ENCODE measurements at regions not wholly inside any gene's neighbourhood (a gene's known extent, or its start where the extent isn't known, plus 50 kb on each side); places are given as distances from the start of the nearest gene placed in this dataset.

- H3K27ac ChIP-seq = no peak overlapping the region
- no peak for DNase-seq (ENCODE audit: low read depth, low spot score)
Measured at GRCh38 chr13:53200498-53201453, 172.2 kb downstream of the OLFM4 start.

DNA sequence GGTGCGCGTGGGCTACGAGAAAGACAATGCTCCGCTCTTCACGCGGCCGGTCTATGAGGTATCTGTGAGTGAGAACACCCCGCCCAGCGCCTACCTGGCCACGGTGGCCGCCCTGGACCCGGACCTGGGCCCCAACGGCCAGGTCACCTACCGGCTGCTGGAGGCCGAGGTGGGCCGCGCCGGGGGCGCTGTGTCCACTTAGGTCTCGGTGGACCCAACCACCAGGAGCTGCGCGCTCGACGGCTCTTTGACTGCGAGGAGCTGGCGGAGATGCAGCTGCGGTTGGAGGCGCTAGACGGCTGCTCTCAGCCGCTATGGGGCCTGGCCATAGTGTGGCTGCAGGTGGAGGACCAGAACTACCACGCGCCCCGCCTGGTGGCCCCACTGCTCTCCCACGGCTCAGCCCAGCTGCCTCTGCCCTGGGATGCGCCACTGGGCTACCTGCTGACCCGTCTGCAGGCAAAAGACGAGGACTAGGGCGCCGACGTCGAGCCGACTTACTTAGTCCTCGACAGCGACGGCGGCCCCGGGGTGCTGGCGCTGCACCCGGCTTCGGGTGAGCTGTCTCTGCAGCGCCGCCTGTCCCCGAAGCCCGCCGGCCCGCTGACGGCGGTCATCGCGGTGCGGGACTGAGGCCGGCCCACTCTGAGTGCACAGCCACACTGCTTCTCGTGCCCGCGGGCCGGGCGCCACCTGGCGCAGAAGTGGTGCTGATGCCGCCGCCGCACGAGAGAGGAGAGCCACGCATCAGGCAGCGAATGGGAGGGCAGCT is 173.0 kb downstream of the OLFM4 start:
- H3K27ac ChIP-seq = no peak overlapping the region
- no peak for DNase-seq (ENCODE audit: low read depth, low spot score)

DNA sequence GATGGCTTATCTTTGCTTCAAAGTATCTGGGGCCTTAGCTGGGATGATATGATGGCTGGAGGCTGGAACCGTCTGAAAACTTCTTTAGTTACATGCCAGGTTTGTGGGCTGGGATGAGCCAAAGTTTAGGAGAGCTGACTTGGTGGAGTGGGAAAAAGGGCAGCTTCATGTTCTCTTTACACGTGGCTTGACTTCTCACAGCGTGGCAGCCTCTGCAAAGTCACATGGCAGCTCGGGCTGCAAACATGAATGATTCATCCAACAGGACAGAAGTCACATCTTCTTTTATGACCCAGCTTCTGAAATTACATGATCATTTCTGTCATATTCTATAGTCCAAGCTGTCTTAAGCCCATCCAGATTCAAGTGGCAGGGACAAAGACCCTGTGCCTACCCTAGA is 176.0 kb downstream of the OLFM4 start:
- no peak overlapping the region for H3K27ac ChIP-seq
- DNase-seq (ENCODE audit: low read depth, low spot score) = no peak

DNA sequence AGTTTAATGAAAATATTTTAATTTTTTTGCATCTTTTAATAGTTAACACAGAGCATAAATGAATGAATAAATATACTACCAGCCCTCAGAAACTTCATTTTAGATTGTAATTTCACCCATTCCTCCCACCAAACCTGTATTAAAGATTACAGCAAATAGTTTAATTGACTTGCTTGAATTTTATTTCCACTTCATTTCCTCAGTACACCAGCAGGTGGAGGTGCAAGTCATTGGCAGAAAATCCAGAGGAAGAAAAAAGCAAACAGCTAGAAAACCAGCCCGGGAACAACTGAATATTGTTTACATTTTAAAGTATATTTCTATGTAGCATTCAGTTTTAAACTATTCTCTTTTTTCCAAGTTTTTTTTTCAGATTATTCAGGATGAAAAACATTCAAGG is 177.8 kb downstream of the OLFM4 start:
- H3K27ac ChIP-seq = no peak overlapping the region
- no peak for DNase-seq (ENCODE audit: low read depth, low spot score)

DNA sequence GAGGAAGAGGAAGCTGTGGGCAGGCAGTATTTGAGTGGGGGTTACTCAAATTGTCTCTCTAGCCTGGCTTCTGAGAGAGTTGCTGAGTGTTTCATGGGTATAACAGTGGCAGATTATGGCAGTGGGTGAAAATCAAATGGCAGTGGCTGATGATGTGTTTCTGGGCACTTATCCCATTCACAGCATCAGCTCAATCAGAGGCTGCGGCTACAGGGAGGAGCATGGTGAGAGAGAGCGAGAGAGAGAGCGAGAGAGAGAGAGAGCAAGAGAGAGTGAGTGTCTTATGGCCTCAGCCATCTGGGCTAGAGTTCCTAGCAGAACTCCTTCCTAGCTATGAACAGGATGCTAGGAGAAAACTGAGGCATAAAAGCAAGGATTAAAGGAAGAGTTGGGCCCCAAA is 178.9 kb downstream of the OLFM4 start:
- no peak overlapping the region for H3K27ac ChIP-seq
- DNase-seq (ENCODE audit: low read depth, low spot score) = no peak

- no peak overlapping the region for H3K27ac ChIP-seq
- DNase-seq (ENCODE audit: low read depth, low spot score) = no peak
Measured at GRCh38 chr13:53214433-53214832, 185.8 kb downstream of the OLFM4 start.

GRCh38 chr13:53215563-53215962 is 186.9 kb downstream of the OLFM4 start:
- H3K27ac ChIP-seq = no peak overlapping the region
- DNase-seq (ENCODE audit: low read depth, low spot score) = no peak

GRCh38 chr13:53216773-53217172 is 188.2 kb downstream of the OLFM4 start:
- DNase-seq (ENCODE audit: low read depth, low spot score) = no peak
- no peak overlapping the region for H3K27ac ChIP-seq

- H3K27ac ChIP-seq = no peak overlapping the region
- DNase-seq (ENCODE audit: low read depth, low spot score) = no peak
Measured at GRCh38 chr13:53217194-53217593, 188.6 kb downstream of the OLFM4 start.

GRCh38 chr13:53220038-53220437 is 191.4 kb downstream of the OLFM4 start:
- H3K27ac ChIP-seq = no peak overlapping the region
- DNase-seq (ENCODE audit: low read depth, low spot score) = no peak

DNA sequence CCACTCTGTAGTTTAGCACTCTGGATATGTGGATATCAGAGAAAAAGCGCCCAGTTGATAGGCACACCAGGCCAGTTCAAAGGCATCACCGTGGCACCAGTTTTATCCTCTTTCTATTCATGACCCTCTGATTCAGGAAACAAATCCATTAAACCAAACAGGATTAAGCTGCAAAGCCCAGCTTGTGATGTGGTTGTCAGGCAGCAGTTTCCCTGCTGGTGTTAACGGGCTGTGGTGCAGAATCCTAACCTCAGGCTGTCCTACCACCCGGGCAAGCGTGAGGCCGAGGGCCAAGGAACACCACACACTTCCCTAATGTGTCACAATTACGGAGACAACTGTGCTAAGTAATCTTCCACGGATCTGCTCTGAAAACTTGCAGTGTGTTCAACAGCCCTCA is 209.1 kb downstream of the OLFM4 start:
- no peak overlapping the region for H3K27ac ChIP-seq
- DNase-seq (ENCODE audit: low read depth, low spot score) = no peak

DNA sequence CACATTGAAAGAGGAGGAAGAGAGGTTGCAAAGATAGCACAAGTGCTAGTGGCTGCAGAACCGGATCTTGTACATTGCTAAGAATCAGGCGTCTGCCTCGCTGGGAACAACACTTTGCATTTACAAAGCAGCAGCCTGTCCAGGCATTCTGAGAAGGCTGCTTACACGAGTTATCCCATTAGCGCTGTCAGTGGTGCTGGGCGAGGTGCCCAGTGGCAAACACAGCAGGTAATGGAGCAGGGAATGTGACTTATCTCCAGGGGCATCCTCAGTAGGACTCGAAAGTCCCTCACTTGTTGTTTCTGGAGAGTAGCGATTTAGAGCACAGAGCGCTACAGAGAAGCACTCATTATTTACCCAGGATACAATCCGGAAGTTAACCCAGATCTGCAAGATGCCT is 209.6 kb downstream of the OLFM4 start:
- H3K27ac ChIP-seq = no peak overlapping the region
- DNase-seq (ENCODE audit: low read depth, low spot score) = no peak

DNA sequence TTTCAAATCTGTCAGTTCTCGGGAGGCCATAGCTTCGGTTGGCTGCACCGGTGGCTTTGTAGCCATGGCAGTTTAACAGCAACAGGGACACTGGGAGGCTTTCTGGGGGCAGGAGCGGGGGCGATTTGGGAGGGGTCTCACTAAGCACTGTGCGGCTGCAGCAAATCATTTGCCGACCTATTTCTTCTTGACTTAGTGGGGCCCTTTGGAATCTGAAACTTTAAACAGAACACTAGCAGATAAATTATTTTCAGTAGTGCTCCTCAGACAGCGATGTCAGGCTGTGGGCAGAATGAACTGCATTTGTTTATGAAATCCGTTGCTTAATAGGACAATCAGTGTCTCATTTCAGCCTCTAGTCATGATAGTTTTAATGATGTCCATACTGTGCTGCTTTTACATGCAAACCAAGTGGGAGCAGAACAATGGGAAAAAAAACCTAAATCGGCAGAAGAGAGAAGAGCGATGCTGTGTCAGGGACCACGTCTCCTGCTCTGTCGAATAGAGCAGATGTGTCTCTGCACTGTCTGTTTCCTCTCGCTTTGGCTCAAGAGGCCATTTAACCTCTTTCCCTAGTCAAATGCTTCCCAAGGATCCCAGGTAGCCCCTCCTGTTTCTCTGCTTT is 211.9 kb downstream of the OLFM4 start:
- DNase-seq (ENCODE audit: low read depth, low spot score) = no peak
- H3K27ac ChIP-seq = no peak overlapping the region

- H3K27ac ChIP-seq = no peak overlapping the region
- no peak for DNase-seq (ENCODE audit: low read depth, low spot score)
Measured at GRCh38 chr13:53241891-53242348, 213.3 kb downstream of the OLFM4 start.

DNA sequence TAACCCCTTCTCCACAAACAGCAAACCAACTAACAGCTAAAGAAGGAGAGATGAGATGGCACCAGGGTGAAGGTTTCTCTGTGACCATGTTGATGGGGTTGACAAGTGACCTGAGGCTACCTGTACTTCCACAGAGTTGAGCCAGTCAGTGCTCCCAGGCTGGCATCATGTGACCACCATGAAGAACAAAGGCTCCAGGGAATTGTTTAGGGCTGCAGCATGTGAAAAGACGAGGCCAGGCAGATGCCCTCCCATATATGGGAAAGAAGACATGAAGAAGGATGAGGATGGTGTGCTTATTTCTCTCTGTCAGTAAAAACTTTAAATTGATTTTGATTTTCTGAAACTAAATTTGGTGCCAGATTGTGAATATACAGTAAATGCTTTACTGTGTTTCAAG is 220.6 kb downstream of the OLFM4 start:
- no peak for DNase-seq (ENCODE audit: low read depth, low spot score)
- H3K27ac ChIP-seq = no peak overlapping the region

GRCh38 chr13:53250272-53250875 is 221.8 kb downstream of the OLFM4 start:
- peak; percentile 14 for DNase-seq (ENCODE audit: low read depth, low spot score)

GRCh38 chr13:53250977-53251376 is 222.4 kb downstream of the OLFM4 start:
- DNase-seq (ENCODE audit: low read depth, low spot score) = no peak
- H3K27ac ChIP-seq = no peak overlapping the region

More at GRCh38 chr13:53250272-53250875, 221.8 kb downstream of the OLFM4 start:
- no peak overlapping the region for H3K27ac ChIP-seq

- no peak overlapping the region for H3K27ac ChIP-seq
- DNase-seq (ENCODE audit: low read depth, low spot score) = no peak
Measured at GRCh38 chr13:53254500-53254899, 225.9 kb downstream of the OLFM4 start.

- no peak for DNase-seq (ENCODE audit: low read depth, low spot score)
- H3K27ac ChIP-seq = no peak overlapping the region
Measured at GRCh38 chr13:53255795-53256194, 227.2 kb downstream of the OLFM4 start.

- H3K27ac ChIP-seq = no peak overlapping the region
- DNase-seq (ENCODE audit: low read depth, low spot score) = no peak
Measured at GRCh38 chr13:53260594-53260993, 232.0 kb downstream of the OLFM4 start.

All from epithelial cell of prostate (primary cell).